ENCODE measurements at regions not wholly inside any gene's neighbourhood (a gene's known extent, or its start where the extent isn't known, plus 50 kb on each side); places are given as distances from the start of the nearest gene placed in this dataset.
A peak's percentile ranks its signal among the peaks of the same experiment; 100 is the strongest.

DNA sequence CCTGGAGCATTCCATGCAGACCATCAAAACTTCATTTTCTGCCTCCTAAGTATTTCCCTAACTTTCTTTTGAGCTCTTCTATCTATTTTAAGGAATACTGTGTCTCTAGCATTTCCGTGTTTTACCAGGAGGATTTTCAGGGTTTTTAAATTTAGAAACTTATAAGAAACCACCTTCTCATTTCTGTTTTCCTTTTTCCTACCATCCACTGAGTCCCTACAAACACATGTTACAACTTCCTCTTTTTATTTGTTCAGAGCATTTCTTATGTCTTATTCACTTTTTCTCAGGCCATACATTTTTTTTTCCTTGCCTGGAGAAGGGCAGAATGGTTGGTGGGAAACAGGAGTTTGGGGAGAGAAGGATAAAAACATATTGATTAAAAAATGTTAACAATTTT is 130.0 kb upstream of the BMP5 start:
- TF ChIP-seq, protein P1, sequence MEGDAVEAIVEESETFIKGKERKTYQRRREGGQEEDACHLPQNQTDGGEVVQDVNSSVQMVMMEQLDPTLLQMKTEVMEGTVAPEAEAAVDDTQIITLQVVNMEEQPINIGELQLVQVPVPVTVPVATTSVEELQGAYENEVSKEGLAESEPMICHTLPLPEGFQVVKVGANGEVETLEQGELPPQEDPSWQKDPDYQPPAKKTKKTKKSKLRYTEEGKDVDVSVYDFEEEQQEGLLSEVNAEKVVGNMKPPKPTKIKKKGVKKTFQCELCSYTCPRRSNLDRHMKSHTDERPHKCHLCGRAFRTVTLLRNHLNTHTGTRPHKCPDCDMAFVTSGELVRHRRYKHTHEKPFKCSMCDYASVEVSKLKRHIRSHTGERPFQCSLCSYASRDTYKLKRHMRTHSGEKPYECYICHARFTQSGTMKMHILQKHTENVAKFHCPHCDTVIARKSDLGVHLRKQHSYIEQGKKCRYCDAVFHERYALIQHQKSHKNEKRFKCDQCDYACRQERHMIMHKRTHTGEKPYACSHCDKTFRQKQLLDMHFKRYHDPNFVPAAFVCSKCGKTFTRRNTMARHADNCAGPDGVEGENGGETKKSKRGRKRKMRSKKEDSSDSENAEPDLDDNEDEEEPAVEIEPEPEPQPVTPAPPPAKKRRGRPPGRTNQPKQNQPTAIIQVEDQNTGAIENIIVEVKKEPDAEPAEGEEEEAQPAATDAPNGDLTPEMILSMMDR (IDR thresholded peaks at IDR 0.05; ENCODE audit: low read depth, low read length, missing control alignments): no peak
- DNase-seq: no peak
- Histone ChIP-seq H3K27ac (no peak overlapping the region), H3K4me3 (ENCODE audit: low read depth, low read length) (no peak overlapping the region), H3K36me3 (replicated peaks) (no peaks in the 10 kb centered on the region), H3K27me3 (replicated peaks) (no peaks in the 10 kb centered on the region)
- in situ Hi-C loops (cut with HindIII; ENCODE audit: low pct_ligation_motif_present, low sequenced_read_pairs): no loop called here

DNA sequence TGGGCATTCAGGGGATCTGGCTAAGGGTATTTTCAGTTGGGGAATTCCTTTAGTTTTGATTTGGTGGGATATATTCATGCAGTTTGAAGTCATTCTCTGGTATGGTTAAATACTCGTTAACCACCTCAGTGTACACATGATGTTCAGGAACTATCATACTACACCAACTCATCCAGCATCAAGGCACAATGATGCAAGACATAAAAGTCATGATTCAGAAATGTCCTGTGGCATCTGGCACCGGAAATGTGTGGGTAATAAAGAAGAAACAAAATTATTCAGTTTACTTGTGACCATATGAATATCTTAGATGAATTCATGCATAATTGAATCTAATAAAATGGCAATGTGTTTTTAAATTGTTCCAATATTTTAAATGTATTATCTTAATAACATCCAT is 129.0 kb upstream of the BMP5 start:
- no peak overlapping the region for H3K27ac ChIP-seq
- no peak overlapping the region for H3K4me3 ChIP-seq (ENCODE audit: low read depth, low read length)
- no peaks in the 10 kb centered on the region for H3K36me3 ChIP-seq (replicated peaks)
- H3K27me3 ChIP-seq (replicated peaks): no peaks in the 10 kb centered on the region
- in situ Hi-C loops (cut with HindIII; ENCODE audit: low pct_ligation_motif_present, low sequenced_read_pairs): no loop called here
- TF ChIP-seq, protein P1 (IDR thresholded peaks at IDR 0.05; ENCODE audit: low read depth, low read length, missing control alignments): no peak
- DNase-seq: peak; percentile 22

DNA sequence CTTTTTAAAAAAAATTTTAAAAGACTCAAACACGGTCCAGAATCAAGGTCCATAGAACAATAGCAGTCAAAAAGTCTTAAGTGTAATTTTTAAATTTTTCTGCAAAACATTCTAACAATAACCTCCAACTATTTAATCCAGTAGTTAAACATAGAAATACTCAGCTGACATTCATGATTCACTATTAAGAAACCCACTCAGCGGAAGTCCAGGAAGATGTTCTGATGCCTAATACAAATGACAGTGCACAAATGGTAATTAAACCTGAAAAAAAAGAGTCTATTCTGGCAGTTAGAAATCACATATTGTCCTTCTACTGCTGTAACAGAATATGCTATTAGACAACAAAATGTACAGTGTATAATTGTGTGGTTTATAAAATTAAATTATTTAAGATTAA is 128.2 kb upstream of the BMP5 start:
- in situ Hi-C loops (cut with HindIII; ENCODE audit: low pct_ligation_motif_present, low sequenced_read_pairs): no loop called here
- no peak overlapping the region for H3K27ac ChIP-seq
- no peak for DNase-seq
- no peaks in the 10 kb centered on the region for H3K27me3 ChIP-seq (replicated peaks)
- H3K36me3 ChIP-seq (replicated peaks): no peaks in the 10 kb centered on the region
- TF ChIP-seq, protein P1 (IDR thresholded peaks at IDR 0.05; ENCODE audit: low read depth, low read length, missing control alignments): no peak
- H3K4me3 ChIP-seq (ENCODE audit: low read depth, low read length): no peak overlapping the region

DNA sequence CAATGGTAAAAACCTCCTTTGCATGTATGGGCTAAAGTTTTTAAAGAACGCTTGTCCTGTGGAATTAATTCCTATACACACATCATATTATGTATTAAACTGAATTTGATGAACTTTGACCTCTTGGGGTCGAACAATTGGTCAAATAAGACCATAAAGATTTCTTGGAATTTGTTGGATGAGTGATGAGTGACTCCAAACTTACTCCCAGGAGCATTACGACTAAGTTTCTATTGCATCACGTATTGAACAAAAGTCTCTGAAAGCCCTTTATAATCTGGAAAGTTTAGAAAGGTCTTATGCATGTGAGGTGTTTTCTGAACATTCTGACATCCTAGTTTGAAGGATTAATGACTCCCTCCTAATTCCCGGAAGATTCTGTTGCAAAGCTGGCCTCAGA is 126.9 kb upstream of the BMP5 start:
- TF ChIP-seq, protein P1 (IDR thresholded peaks at IDR 0.05; ENCODE audit: low read depth, low read length, missing control alignments): no peak
- in situ Hi-C loops (cut with HindIII; ENCODE audit: low pct_ligation_motif_present, low sequenced_read_pairs): no loop called here
- no peaks in the 10 kb centered on the region for H3K36me3 ChIP-seq (replicated peaks)
- H3K27ac ChIP-seq: no peak overlapping the region
- no peaks in the 10 kb centered on the region for H3K27me3 ChIP-seq (replicated peaks)
- no peak for DNase-seq
- no peak overlapping the region for H3K4me3 ChIP-seq (ENCODE audit: low read depth, low read length)

DNA sequence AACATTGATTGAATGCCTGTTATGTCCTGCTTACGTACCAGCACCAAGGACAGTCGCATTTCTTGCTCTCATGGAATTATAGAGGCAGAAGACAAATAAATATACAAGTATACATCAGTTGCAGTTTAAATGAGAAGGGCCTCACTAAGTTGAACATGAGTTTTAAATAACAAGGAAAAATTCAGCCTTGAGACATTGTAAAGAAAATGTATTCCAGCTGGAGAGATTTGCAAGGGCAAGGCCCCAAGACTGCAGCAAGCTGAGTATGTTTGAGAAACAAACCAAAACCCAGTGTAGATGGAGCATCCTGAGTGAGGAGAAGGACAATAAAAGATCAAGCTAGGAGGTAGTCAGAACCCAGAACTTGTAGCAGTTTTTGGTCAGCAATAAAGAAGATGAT is 123.2 kb upstream of the BMP5 start:
- in situ Hi-C loops (cut with HindIII; ENCODE audit: low pct_ligation_motif_present, low sequenced_read_pairs): no loop called here
- H3K36me3 ChIP-seq (replicated peaks): no peaks in the 10 kb centered on the region
- TF ChIP-seq, protein P1 (IDR thresholded peaks at IDR 0.05; ENCODE audit: low read depth, low read length, missing control alignments): no peak
- no peak overlapping the region for H3K4me3 ChIP-seq (ENCODE audit: low read depth, low read length)
- no peaks in the 10 kb centered on the region for H3K27me3 ChIP-seq (replicated peaks)
- no peak for DNase-seq
- H3K27ac ChIP-seq: no peak overlapping the region

DNA sequence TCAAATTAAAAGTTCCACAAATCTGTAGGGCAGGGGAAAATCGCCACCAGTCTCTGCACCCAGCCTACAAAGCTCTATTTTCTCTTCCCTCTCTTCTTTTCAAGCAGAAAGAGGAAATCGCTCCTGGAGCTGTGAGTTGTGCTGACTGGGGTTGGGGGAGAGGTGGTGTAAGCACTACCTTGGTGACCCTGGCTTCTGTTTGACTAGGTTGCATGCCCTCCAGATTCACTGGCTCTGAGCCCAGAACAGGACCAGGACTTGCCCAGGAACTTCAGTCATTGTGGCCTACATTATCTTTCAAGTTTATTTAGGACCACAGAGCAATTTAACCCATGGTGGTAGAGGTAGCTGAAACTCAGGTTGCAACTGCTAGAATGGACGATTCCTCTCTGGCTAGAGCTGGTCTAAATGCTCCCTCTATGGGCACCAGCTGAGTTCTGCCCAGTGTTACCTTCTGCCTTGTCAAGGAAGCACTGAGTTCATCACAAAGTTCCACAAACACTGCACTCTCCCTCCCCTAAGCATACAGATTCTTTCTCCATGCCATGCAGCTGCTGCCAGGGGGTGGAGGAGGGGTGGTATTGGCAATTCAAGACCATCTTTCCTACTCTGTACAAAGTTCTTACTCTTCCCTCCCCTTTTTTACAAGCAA is 122.0 kb upstream of the BMP5 start:
- Histone ChIP-seq H3K27me3 (replicated peaks) (no peaks in the 10 kb centered on the region), H3K27ac (no peak overlapping the region), H3K4me3 (ENCODE audit: low read depth, low read length) (no peak overlapping the region), H3K36me3 (replicated peaks) (no peaks in the 10 kb centered on the region)
- no peak for DNase-seq
- TF ChIP-seq, protein P1 (IDR thresholded peaks at IDR 0.05; ENCODE audit: low read depth, low read length, missing control alignments): no peak
- in situ Hi-C loops (cut with HindIII; ENCODE audit: low pct_ligation_motif_present, low sequenced_read_pairs): no loop called here
